ENCODE measurements at regions not wholly inside any gene's neighbourhood (a gene's known extent, or its start where the extent isn't known, plus 50 kb on each side); places are given as distances from the start of the nearest gene placed in this dataset.

GRCh38 chr3:30989276-30990030 lies 95.0 kb upstream of the GADL1 start:
- Histone ChIP-seq H3K4me1 (ENCODE audit: insufficient read depth) (no peaks in the 10 kb centered on the region), H3K79me2 (replicated peaks; ENCODE audit: insufficient read depth) (no peaks in the 10 kb centered on the region), H2AFZ (0 out of 2 replicates have a peak overlapping the region, but pooled peaks have one; percentile 76), H3K4me3 (no peak overlapping the region), H3K4me2 (no peak overlapping the region), H4K20me1 (replicated peaks; ENCODE audit: insufficient read depth) (no peaks in the 10 kb centered on the region), H3F3A (replicated peaks; ENCODE audit: low read depth) (no peaks in the 10 kb centered on the region), H3K27ac (ENCODE audit: low read depth) (no peak overlapping the region), H3K27me3 (ENCODE audit: insufficient read depth) (no peaks in the 10 kb centered on the region), H3K9me2 (ENCODE audit: insufficient read depth) (peaks cover 15% of the 10 kb centered on the region), H3K36me3 (ENCODE audit: insufficient read depth) (no peaks in the 10 kb centered on the region; the same call in 1 of the 2 replicates)
- TF ChIP-seq CREB1 (CRISPR knock-in tag; IDR thresholded peaks at IDR 0.05; ENCODE audit: low read depth) (no peak), NANOG (IDR thresholded peaks at IDR 0.05; ENCODE audit: borderline replicate concordance) (no peak), POLR2AphosphoS5 (IDR thresholded peaks at IDR 0.05; ENCODE audit: low read depth) (no peak), STAT1 (IDR thresholded peaks at IDR 0.05; ENCODE audit: unreplicated experiment) (no peak), ZNF331 (CRISPR knock-in tag; IDR thresholded peaks at IDR 0.05; ENCODE audit: low read depth) (no peak), EZH2phosphoT487 (IDR thresholded peaks at IDR 0.05; ENCODE audit: unreplicated experiment) (no peak), ZNF114 (CRISPR knock-in tag; IDR thresholded peaks at IDR 0.05) (no peak), REST (IDR thresholded peaks at IDR 0.05; ENCODE audit: unreplicated experiment) (no peak), ZNF462 (CRISPR knock-in tag; IDR thresholded peaks at IDR 0.05) (no peak), JUNB (IDR thresholded peaks at IDR 0.05; ENCODE audit: unreplicated experiment) (no peak), EZH2 (IDR thresholded peaks at IDR 0.05; ENCODE audit: low read depth, unreplicated experiment) (no peak)
- TF ChIP-seq, protein P1, sequence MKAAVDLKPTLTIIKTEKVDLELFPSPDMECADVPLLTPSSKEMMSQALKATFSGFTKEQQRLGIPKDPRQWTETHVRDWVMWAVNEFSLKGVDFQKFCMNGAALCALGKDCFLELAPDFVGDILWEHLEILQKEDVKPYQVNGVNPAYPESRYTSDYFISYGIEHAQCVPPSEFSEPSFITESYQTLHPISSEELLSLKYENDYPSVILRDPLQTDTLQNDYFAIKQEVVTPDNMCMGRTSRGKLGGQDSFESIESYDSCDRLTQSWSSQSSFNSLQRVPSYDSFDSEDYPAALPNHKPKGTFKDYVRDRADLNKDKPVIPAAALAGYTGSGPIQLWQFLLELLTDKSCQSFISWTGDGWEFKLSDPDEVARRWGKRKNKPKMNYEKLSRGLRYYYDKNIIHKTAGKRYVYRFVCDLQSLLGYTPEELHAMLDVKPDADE (IDR thresholded peaks at IDR 0.05) = no peak
- TF ChIP-seq, protein P2, sequence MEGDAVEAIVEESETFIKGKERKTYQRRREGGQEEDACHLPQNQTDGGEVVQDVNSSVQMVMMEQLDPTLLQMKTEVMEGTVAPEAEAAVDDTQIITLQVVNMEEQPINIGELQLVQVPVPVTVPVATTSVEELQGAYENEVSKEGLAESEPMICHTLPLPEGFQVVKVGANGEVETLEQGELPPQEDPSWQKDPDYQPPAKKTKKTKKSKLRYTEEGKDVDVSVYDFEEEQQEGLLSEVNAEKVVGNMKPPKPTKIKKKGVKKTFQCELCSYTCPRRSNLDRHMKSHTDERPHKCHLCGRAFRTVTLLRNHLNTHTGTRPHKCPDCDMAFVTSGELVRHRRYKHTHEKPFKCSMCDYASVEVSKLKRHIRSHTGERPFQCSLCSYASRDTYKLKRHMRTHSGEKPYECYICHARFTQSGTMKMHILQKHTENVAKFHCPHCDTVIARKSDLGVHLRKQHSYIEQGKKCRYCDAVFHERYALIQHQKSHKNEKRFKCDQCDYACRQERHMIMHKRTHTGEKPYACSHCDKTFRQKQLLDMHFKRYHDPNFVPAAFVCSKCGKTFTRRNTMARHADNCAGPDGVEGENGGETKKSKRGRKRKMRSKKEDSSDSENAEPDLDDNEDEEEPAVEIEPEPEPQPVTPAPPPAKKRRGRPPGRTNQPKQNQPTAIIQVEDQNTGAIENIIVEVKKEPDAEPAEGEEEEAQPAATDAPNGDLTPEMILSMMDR (conservative IDR thresholded peaks at IDR 0.05; ENCODE audit: low read depth in 2 of 2) = no peak
- Mint-ChIP-seq H3K9me3 (peaks cover 7% of the 10 kb centered on the region; the same call in 1 of the 3 replicates), H3K4me1 (no peaks in the 10 kb centered on the region), H3K4me3 (no peak overlapping the region), H3K27me3 (ENCODE audit: insufficient read depth, low read depth, poor library complexity) (no peaks in the 10 kb centered on the region), H3K36me3 (ENCODE audit: low read depth) (no peaks in the 10 kb centered on the region), H3K27ac (no peak overlapping the region)
- DNase-seq (ENCODE audit: low spot score) = no peak
- ATAC-seq = no peak
